ENCODE measurements at regions not wholly inside any gene's neighbourhood (a gene's known extent, or its start where the extent isn't known, plus 50 kb on each side); places are given as distances from the start of the nearest gene placed in this dataset.
"Not testable (repeated sequence)": the region's sequence is repeated elsewhere in the genome, so short reads cannot be mapped to it uniquely, and the experiment has no call there.

DNA sequence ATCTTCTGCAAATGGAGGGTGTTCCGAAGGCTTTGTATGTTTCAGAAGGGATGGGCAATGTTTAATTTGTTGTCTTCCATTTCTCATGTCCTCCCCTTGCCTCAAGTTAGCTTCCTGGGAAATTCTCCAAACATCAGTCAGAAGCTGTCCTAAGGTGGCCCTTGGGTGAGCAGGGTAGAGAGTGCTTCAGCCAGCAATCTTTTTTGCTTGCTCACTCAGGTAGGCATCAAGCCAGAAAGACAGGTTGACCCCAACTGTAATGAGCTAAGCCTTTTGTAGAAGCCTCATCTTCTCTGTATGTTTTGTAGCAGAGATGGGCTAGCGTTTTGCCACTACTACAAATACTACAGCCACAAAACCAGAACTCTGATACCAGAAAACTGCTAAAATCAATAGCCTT, 321.5 kb upstream of the FAM78B start:
- H3K4me3 ChIP-seq (ENCODE audit: control insufficient read depth in 1 of 2, extremely low read depth in 1 of 2, low read length in 1 of 2), result no peak overlapping the region
- no peaks in the 10 kb centered on the region for H3K9me3 Mint-ChIP-seq
- CTCF ChIA-PET, result interaction anchor here (0.6 to 3.7 kb wide), 3 partner anchors 9 to 562 kb away, joined by 3 to 18 read pairs (median 4); no protein-coding TSS in a partner anchor
- H3K4me1 Mint-ChIP-seq, result peaks cover 6 to 21% (median 15%) of the 10 kb centered on the region in 3 donors
- no peak for DNase-seq
- no peaks in the 10 kb centered on the region for H3K9me3 ChIP-seq
- peak overlapping the region in 1 of 3 donors; percentile 43 for H3K4me3 Mint-ChIP-seq
- no CpG with 5 or more reads among the region's 2 CpGs for WGBS (ENCODE audit: insufficient coverage)
- H3K27me3 ChIP-seq (replicated peaks in 1 of 2; ENCODE audit: control insufficient read depth in 2 of 2, extremely low read depth in 1 of 2, insufficient read depth in 2 of 2, low read length in 1 of 2), result no peaks in the 10 kb centered on the region
- peaks cover 0 to 3% of the 10 kb centered on the region in 2 donors for H3K27me3 Mint-ChIP-seq
- H3K27ac Mint-ChIP-seq, result no peak overlapping the region
- H3K36me3 ChIP-seq (ENCODE audit: control insufficient read depth in 2 of 2, extremely low read depth in 1 of 2, insufficient read depth in 1 of 2, low read length in 1 of 2), result no peaks in the 10 kb centered on the region
- no peak for ATAC-seq (replicated peaks in 1 of 4)
- H3K4me1 ChIP-seq (ENCODE audit: control insufficient read depth in 1 of 2, extremely low read depth in 1 of 2, insufficient read depth in 2 of 2, low read length in 2 of 2), result peaks cover 0 to 19% of the 10 kb centered on the region in 2 experiments
- H3K36me3 Mint-ChIP-seq, result peaks cover 8% of the 10 kb centered on the region
- no peak overlapping the region for H3K27ac ChIP-seq (ENCODE audit: low read length)
- POLR2A ChIA-PET, result no interaction called here

- Mint-ChIP-seq H3K27ac (no peak overlapping the region), H3K36me3 (peaks cover 8% of the 10 kb centered on the region), H3K4me3 (no peak overlapping the region), H3K27me3 (peaks cover 0 to 3% of the 10 kb centered on the region in 2 donors), H3K9me3 (no peaks in the 10 kb centered on the region), H3K4me1 (peaks cover 6 to 21% (median 15%) of the 10 kb centered on the region in 3 donors)
- H3K9me3 ChIP-seq, result no peaks in the 10 kb centered on the region
- H3K4me1 ChIP-seq (ENCODE audit: control insufficient read depth in 1 of 2, extremely low read depth in 1 of 2, insufficient read depth in 2 of 2, low read length in 2 of 2), result peaks cover 0 to 19% of the 10 kb centered on the region in 2 experiments
- ATAC-seq (replicated peaks in 1 of 4), result no peak
- peak overlapping the region; percentile 72 to 78 for H3K4me3 ChIP-seq (ENCODE audit: control insufficient read depth in 1 of 2, extremely low read depth in 1 of 2, low read length in 1 of 2)
- no peaks in the 10 kb centered on the region for H3K27me3 ChIP-seq (replicated peaks in 1 of 2; ENCODE audit: control insufficient read depth in 2 of 2, extremely low read depth in 1 of 2, insufficient read depth in 2 of 2, low read length in 1 of 2)
- peak overlapping the region; percentile 96 for H3K27ac ChIP-seq (ENCODE audit: low read length)
- no peaks in the 10 kb centered on the region for H3K36me3 ChIP-seq (ENCODE audit: control insufficient read depth in 2 of 2, extremely low read depth in 1 of 2, insufficient read depth in 1 of 2, low read length in 1 of 2)
- POLR2A ChIA-PET, result no interaction called here
- no peak for DNase-seq
- WGBS (ENCODE audit: insufficient coverage), result 56% methylated on average over 1 of the region's 2 CpGs
- CTCF ChIA-PET, result interaction anchor here (2.1 to 3.7 kb wide), 2 partner anchors 9 to 10 kb away, joined by 18 to 37 read pairs; no protein-coding TSS in a partner anchor
Measured at GRCh38 chr1:166489356-166489669, 322.5 kb upstream of the FAM78B start.

DNA sequence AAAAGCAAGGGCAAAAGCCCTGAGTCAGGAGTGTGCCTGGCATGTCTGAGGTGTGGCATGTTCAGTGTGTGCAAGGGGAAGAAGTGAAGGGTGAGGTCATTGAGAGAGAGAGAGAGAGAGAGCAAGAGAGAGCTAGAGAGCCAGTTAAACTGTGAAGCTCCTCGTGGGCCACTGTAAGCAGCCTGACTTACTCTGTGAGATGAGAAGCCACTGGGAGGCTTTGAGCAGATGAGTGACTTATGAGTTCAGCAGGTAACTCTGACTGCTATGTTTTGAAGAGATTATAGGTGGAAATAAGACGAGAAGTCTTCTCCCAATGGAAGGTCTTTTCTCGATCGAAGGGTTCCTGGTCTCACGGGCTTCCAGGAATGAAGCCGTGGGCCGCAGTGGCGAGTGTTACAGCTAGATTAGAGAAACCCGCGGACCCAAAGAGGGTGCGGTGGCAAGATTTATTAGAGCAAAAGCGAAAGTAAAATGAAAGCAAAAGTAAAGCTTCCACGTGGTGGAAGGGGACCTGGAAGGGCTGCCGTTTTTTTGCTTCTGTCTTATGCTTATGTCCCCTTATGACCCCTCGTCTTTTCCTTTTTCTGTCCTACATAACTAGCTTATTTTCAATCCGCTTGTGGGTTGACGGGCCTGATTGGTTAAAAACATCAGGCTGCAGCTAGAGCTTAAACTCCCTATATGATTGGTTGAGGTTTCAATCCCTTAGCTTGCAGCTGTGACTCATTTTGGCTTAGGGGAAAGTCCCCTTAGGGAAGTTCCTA, 323.1 kb upstream of the FAM78B start:
- no peak overlapping the region for H3K4me3 Mint-ChIP-seq
- peaks cover 0 to 5% of the 10 kb centered on the region in 2 donors for H3K27me3 Mint-ChIP-seq
- no peaks in the 10 kb centered on the region for H3K36me3 ChIP-seq (ENCODE audit: control insufficient read depth in 2 of 2, extremely low read depth in 1 of 2, insufficient read depth in 1 of 2, low read length in 1 of 2)
- peaks cover 8% of the 10 kb centered on the region for H3K36me3 Mint-ChIP-seq
- ChIA-PET POLR2A (interaction anchor here (0.7 kb wide), 2 partner anchors 551 to 761 kb away, joined by 3 read pairs; no protein-coding TSS in a partner anchor), CTCF (interaction anchor here (0.6 to 3.7 kb wide), 6 partner anchors 10 to 962 kb away, joined by 3 to 37 read pairs (median 6); no protein-coding TSS in a partner anchor)
- H3K27ac ChIP-seq (ENCODE audit: low read length), result peak overlapping the region; percentile 96
- H3K4me3 ChIP-seq (ENCODE audit: control insufficient read depth in 1 of 2, extremely low read depth in 1 of 2, low read length in 1 of 2), result peak overlapping the region; percentile 72 to 78
- peaks cover 0 to 19% of the 10 kb centered on the region in 2 experiments for H3K4me1 ChIP-seq (ENCODE audit: control insufficient read depth in 1 of 2, extremely low read depth in 1 of 2, insufficient read depth in 2 of 2, low read length in 2 of 2)
- H3K27ac Mint-ChIP-seq, result no peak overlapping the region
- H3K4me1 Mint-ChIP-seq, result peaks cover 6 to 21% (median 15%) of the 10 kb centered on the region in 3 donors
- 11% methylated on average over 11 of the region's 17 CpGs for WGBS (ENCODE audit: insufficient coverage)
- no peaks in the 10 kb centered on the region for H3K9me3 ChIP-seq
- no peaks in the 10 kb centered on the region for H3K9me3 Mint-ChIP-seq
- H3K27me3 ChIP-seq (replicated peaks in 1 of 2; ENCODE audit: control insufficient read depth in 2 of 2, extremely low read depth in 1 of 2, insufficient read depth in 2 of 2, low read length in 1 of 2), result no peaks in the 10 kb centered on the region
- ATAC-seq (replicated peaks in 1 of 4) (peak; percentile 82 to 87 (median 87)), DNase-seq (peak; percentile 6 to 75 (median 29))

GRCh38 chr1:166490437-166490991, 323.7 kb upstream of the FAM78B start:
- Histone ChIP-seq H3K27me3 (replicated peaks in 1 of 2; ENCODE audit: control insufficient read depth in 2 of 2, extremely low read depth in 1 of 2, insufficient read depth in 2 of 2, low read length in 1 of 2) (no peaks in the 10 kb centered on the region), H3K4me1 (ENCODE audit: control insufficient read depth in 1 of 2, extremely low read depth in 1 of 2, insufficient read depth in 2 of 2, low read length in 2 of 2) (peaks cover 0 to 19% of the 10 kb centered on the region in 2 experiments), H3K9me3 (no peaks in the 10 kb centered on the region), H3K36me3 (ENCODE audit: control insufficient read depth in 2 of 2, extremely low read depth in 1 of 2, insufficient read depth in 1 of 2, low read length in 1 of 2) (no peaks in the 10 kb centered on the region), H3K27ac (ENCODE audit: low read length) (peak overlapping the region; percentile 96), H3K4me3 (ENCODE audit: control insufficient read depth in 1 of 2, extremely low read depth in 1 of 2, low read length in 1 of 2) (peak overlapping the region; percentile 72 to 78)
- Mint-ChIP-seq H3K27ac (no peak overlapping the region), H3K4me3 (no peak overlapping the region), H3K9me3 (no peaks in the 10 kb centered on the region), H3K36me3 (peaks cover 8% of the 10 kb centered on the region), H3K27me3 (peaks cover 0 to 10% of the 10 kb centered on the region in 2 donors), H3K4me1 (peaks cover 6 to 21% (median 15%) of the 10 kb centered on the region in 3 donors)
- ChIA-PET CTCF (interaction anchor here (0.6 to 3.7 kb wide), 5 partner anchors 11 to 566 kb away, joined by 3 to 37 read pairs (median 5); no protein-coding TSS in a partner anchor), POLR2A (interaction anchor here (0.5 to 0.7 kb wide), 3 partner anchors 38 to 761 kb away, joined by 3 to 4 read pairs (median 3); no protein-coding TSS in a partner anchor)
- DNase-seq (no peak), ATAC-seq (replicated peaks in 1 of 4) (no peak)
- WGBS (ENCODE audit: insufficient coverage), result 61% methylated on average over 3 of the region's 5 CpGs

- H3K4me1 ChIP-seq (ENCODE audit: control insufficient read depth in 1 of 2, extremely low read depth in 1 of 2, insufficient read depth in 2 of 2, low read length in 2 of 2), result peaks cover 0 to 13% of the 10 kb centered on the region in 2 experiments
- CTCF ChIA-PET, result not testable (repeated sequence)
Measured at GRCh38 chr1:166493765-166494164, 327.0 kb upstream of the FAM78B start.

DNA sequence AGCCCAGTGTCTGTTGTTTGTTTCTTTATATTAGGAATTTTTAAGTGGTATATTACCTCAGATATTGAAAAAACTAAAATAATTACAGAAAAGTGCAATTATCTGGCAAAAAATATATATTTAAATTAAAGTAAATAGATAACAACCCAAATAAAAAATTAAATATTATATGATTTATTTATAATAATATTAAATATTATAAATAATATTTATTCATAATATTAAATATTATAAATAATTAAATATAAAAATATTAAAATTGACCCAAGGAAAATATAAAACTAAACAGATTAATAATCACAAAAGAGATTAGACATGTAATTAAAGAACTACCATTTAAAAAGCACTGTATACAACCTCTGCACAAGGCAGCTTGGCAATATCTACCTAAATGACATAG, 331.9 kb upstream of the POGK start:
- Mint-ChIP-seq H3K9me3 (no peaks in the 10 kb centered on the region), H3K4me1 (no peaks in the 10 kb centered on the region), H3K27me3 (peaks cover 0 to 5% of the 10 kb centered on the region in 2 donors), H3K4me3 (no peak overlapping the region), H3K36me3 (no peaks in the 10 kb centered on the region), H3K27ac (no peak overlapping the region)
- ChIA-PET POLR2A (no interaction called here), CTCF (interaction anchor here in 1 of 2 donors (1.3 kb wide), 1 partner anchor 9 kb away, joined by 3 read pairs; no protein-coding TSS in a partner anchor)
- H3K36me3 ChIP-seq (ENCODE audit: control insufficient read depth in 2 of 2, extremely low read depth in 1 of 2, insufficient read depth in 1 of 2, low read length in 1 of 2), result no peaks in the 10 kb centered on the region
- DNase-seq (no peak), ATAC-seq (replicated peaks in 1 of 4) (no peak)
- no peak overlapping the region for H3K27ac ChIP-seq (ENCODE audit: low read length)
- H3K4me3 ChIP-seq (ENCODE audit: control insufficient read depth in 1 of 2, extremely low read depth in 1 of 2, low read length in 1 of 2), result no peak overlapping the region
- no peaks in the 10 kb centered on the region for H3K4me1 ChIP-seq (ENCODE audit: control insufficient read depth in 1 of 2, extremely low read depth in 1 of 2, insufficient read depth in 2 of 2, low read length in 2 of 2)
- H3K9me3 ChIP-seq, result no peaks in the 10 kb centered on the region
- H3K27me3 ChIP-seq (replicated peaks in 1 of 2; ENCODE audit: control insufficient read depth in 2 of 2, extremely low read depth in 1 of 2, insufficient read depth in 2 of 2, low read length in 1 of 2), result peaks cover 0 to 3% of the 10 kb centered on the region in 2 experiments

More at GRCh38 chr1:166493765-166494164, 327.0 kb upstream of the FAM78B start:
- DNase-seq; H3K36me3 ChIP-seq (ENCODE audit: control insufficient read depth in 2 of 2, extremely low read depth in 1 of 2, insufficient read depth in 1 of 2, low read length in 1 of 2); H3K9me3 ChIP-seq; H3K4me3 Mint-ChIP-seq; H3K36me3 Mint-ChIP-seq; ATAC-seq (replicated peaks in 1 of 4); POLR2A ChIA-PET; H3K9me3 Mint-ChIP-seq; H3K27ac Mint-ChIP-seq; H3K4me3 ChIP-seq (ENCODE audit: control insufficient read depth in 1 of 2, extremely low read depth in 1 of 2, low read length in 1 of 2); H3K27me3 ChIP-seq (replicated peaks in 1 of 2; ENCODE audit: control insufficient read depth in 2 of 2, extremely low read depth in 1 of 2, insufficient read depth in 2 of 2, low read length in 1 of 2); H3K4me1 Mint-ChIP-seq; H3K27ac ChIP-seq (ENCODE audit: low read length): not testable (repeated sequence)
- no CpG with 5 or more reads among the region's 2 CpGs for WGBS (ENCODE audit: insufficient coverage)
- H3K27me3 Mint-ChIP-seq, result peaks cover 6 to 13% of the 10 kb centered on the region in 2 donors
